Effector CD4-positive, alpha-beta T cell (primary cell): ENCODE measurements at regions not wholly inside any gene's neighbourhood (a gene's known extent, or its start where the extent isn't known, plus 50 kb on each side); places are given as distances from the start of the nearest gene placed in this dataset.

Source experiments
- DNase-seq: peaks from one replicate; pipeline ENCODE4 v3.0.0-alpha.2; 2020

- DNase-seq = no peak
Measured at GRCh38 chr2:221144909-221145308, 427.2 kb downstream of the EPHA4 start.

GRCh38 chr2:221145396-221145795 is 426.7 kb downstream of the EPHA4 start:
- no peak for DNase-seq

GRCh38 chr2:221153226-221153625 is 418.9 kb downstream of the EPHA4 start:
- DNase-seq = no peak

GRCh38 chr2:221154176-221154575 is 417.9 kb downstream of the EPHA4 start:
- DNase-seq = no peak

- no peak for DNase-seq
Measured at GRCh38 chr2:221156062-221156734, 415.9 kb downstream of the EPHA4 start.

DNA sequence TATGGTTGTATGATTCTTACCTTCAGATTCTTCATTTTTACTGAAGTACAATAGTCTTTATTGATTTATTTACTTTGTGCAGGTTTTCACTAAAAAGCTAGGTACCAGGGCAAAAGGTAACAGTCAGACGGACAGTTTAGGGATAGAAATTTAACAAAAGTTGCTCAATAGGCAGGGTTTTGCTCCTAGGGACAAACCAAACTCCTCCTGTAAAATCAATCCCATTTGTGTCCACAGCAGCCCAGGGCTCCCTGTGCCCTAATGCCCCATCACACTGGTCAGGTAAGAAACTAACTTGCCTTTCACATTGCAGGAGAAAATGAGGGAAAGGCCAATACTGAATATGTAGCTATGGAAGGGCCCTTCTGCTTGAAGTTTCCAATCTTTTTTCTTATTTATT is 410.9 kb downstream of the EPHA4 start:
- DNase-seq = no peak

DNA sequence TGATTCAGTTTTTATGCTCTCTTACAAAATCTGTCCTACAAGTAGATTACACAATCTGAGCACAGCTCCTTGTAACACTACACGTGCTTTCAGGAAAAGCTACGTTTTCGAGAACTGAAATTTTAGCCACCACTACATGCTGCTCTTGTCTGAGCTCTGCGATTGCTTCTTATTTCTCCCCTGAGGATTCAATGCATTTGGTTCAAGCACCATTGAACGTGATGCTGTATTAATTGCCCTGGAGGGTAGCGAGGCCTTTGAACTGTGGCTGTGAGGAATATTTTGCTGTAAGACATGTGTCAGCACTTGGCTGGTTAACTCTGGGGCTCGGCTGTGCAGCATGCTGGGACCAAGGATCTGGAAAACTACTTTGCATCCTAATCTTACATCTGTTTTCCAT is 405.8 kb downstream of the EPHA4 start:
- no peak for DNase-seq

GRCh38 chr2:221167561-221167960 is 404.5 kb downstream of the EPHA4 start:
- no peak for DNase-seq

DNA sequence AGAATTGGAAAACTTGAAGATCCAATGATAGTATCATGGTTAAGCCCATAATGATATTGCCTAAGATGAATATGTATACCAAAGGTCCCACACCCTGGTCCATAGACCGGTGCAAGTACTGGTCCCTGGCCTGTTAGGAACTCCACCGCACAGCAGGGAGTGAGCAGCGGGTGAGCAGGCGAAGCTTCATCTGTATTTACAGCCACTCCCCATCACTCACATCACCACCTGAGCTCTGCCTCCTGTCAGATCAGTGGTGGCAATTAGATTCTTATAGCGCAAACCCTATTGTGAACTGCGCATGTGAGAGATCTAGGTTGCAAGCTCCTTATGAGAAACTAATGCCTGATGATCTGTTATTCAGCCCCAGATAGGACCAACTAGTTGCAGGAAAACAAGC is 402.4 kb downstream of the EPHA4 start:
- no peak for DNase-seq

DNA sequence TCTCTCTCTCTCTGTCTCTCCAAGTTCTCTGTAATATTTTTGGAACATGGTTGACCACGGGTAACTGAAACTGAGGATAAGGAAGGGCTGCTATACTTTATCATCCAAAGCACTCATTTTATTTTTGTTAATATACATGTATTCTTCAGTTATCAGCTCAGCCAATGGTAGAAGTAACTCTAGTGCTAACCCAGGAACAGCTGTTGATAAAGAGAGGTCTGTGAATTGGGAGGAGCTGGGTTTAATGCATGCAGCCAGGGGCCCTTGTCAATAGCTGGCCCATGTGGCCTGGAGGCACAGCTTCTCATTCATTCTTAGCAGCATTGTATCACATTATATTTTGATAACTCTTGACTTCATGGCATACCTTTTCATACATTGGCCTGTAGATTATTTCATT is 401.6 kb downstream of the EPHA4 start:
- DNase-seq = no peak

DNA sequence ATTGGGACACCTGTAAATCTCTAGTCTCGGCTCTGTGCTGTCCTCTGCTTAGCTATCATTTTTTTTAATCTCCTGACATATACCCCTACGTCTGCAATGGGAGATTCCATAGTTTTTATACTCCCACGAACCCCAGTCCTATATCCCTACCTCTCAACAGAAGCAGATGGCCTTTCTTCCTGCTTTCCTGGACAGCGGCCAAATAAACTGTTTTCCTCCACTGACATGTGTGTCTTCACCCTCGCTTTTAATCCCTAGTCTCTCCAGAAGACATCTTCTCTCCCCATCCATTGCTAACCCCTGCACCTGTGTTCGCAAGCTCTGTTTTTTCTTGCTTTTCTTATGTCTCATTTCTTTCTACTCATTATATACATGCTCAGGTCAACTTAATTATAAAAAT is 395.4 kb downstream of the EPHA4 start:
- no peak for DNase-seq

- no peak for DNase-seq
Measured at GRCh38 chr2:221178139-221178538, 394.0 kb downstream of the EPHA4 start.

- no peak for DNase-seq
Measured at GRCh38 chr2:221186873-221187272, 385.2 kb downstream of the EPHA4 start.

DNA sequence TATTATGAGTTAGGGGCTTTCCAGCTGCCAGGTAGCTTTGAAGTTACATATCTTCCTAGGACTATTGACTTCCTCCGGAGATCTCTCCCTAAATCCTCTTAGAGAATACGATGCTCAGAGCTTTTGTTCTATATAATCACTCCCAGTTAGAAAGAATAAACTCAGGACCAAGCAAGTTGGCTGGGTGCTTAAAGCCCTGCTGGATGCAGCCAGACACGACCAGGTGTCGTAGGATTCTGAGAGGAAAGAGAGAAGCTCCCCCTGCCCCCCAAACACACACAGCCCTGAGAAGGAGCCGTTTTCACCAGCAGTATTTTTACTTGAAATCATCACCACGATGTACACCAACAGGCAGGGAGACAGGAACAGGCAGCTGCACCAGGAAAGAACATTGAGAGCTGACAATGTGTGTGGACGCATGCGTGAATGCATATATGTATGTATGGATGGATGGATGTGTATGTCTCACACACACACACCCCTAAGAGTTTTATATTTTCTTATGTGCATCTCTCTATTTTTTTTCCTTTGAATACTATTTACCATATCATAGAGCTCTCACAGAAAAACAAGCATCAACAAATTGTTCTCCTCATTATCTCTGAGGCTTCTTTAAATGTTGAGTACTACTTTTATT is 382.6 kb downstream of the EPHA4 start:
- DNase-seq = no peak

DNA sequence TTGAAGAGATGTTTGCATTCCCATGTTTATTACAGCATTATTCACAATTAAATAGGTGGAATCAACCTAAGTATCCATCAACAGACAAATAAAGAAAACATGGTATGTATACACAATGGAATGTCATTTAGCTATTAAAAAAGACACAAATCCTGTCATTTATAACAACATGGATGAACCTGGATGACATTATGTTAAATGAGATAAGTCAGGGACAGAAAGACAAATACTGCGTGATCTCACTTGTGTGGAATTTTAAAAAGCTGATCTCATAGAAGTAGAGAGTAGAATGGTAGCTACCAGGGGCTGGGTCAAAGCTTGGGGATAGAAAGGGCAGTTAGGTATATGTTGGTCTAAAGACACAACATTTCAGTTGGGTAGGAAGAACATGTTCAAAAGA is 376.3 kb downstream of the EPHA4 start:
- DNase-seq = no peak

DNA sequence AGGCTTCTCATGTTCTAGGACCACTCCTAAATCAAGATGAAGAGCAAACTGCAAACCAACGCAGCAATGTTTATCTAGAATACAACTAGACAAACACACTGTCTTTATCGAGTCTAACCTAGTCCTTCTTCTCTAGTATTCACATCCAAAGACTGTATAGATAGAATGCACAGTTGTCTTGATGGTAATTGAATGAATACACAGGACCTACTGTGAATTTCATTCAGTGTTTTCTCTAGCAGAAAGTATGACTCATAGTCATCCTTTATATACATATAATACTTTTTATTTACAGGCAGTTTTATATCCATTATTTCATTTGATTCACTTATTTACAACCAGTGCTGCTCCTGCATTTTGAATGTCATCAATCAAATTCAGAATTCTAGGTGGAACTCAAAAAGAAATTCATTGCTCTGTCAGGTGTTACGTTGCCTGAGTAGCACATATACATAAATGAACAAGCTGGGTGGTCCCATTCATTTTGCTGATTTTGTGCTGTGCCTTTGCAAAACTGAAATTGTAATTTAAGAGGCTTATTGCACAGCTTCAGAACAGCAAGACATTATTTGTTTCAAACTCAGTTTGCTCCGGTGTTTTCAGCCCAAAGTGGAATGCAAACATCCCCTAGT is 374.8 kb downstream of the EPHA4 start:
- DNase-seq = no peak

GRCh38 chr2:221198309-221198708 is 373.8 kb downstream of the EPHA4 start:
- no peak for DNase-seq

- no peak for DNase-seq
Measured at GRCh38 chr2:221200184-221200839, 371.8 kb downstream of the EPHA4 start.

- no peak for DNase-seq
Measured at GRCh38 chr2:221202431-221202830, 369.7 kb downstream of the EPHA4 start.

GRCh38 chr2:221203125-221203524 is 369.0 kb downstream of the EPHA4 start:
- DNase-seq = no peak

DNA sequence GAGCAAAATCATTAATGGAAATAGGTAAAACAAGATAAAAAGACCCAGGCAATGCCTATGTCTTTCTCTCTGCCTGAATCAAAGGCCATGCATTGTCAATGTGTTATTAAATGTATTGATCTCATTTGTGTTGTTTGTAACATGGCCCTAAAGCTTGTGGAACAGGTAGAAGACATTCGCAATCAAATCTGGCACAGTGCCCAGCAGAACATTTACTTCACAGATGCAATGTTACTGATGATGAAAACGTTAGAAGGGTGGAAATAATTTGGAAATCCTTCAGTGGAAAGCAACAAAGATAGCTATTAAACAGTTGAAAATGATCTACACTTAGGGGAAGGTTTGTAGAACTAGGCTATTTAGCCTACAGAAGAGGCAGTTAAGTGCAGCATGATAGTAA is 368.2 kb downstream of the EPHA4 start:
- no peak for DNase-seq

DNA sequence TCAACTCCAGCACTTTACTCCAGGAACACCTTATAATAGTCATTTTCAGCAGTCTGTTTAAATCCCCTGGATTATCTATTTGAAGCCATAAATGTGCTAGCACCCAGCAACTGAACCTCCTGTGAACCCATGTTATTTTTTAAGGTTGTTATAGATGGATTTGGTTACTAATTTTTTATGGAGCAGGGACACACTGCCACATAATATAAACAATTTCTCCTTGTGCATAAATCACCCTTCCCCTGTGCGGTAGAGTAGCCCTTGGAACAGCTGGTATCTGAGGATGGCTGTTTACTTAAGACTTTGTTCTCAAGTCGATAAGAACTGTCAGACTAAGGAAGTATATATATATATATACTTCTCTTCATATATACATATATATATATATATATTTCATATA is 367.4 kb downstream of the EPHA4 start:
- DNase-seq = no peak

- DNase-seq = no peak
Measured at GRCh38 chr2:221205103-221205673, 366.9 kb downstream of the EPHA4 start.

DNA sequence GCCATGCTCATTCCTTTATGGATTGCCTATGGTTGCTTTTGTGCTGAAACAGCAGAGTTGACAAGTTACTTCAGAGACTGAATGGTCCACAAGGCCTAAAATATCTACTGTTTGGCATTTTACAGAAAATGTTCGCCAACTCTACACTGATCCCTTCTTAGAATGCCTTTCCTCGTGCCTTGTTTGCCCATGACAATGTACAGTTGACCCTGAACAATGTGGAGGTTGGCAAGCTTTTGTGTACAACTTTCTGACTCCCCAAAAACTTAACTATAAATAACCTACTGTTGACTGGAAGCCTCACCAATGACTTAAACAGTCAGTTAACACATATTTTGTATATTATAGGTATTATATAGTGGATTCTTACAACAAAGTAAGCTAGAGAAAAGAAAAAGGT is 361.4 kb downstream of the EPHA4 start:
- DNase-seq = no peak
